Fibroblast of lung (primary cell): ENCODE measurements at regions not wholly inside any gene's neighbourhood (a gene's known extent, or its start where the extent isn't known, plus 50 kb on each side); places are given as distances from the start of the nearest gene placed in this dataset.
"Not testable (repeated sequence)": the region's sequence is repeated elsewhere in the genome, so short reads cannot be mapped to it uniquely, and the experiment has no call there.

Source experiments
- DNase-seq, 2 donors: peaks; one replicate each; pipeline versions ENCODE4 v3.0.0 to v3.0.0-alpha.2; 2010; ENCODE audit warnings: low read depth in 2 of 2
- H2AFZ ChIP-seq: 2 replicates; pipeline ENCODE4 v1.5.1; 2012; ENCODE audit warnings: low read length, control low read depth, inconsistent platforms
- H3K27ac ChIP-seq: 2 replicates; pipeline ENCODE4 v1.5.1; 2011; ENCODE audit warnings: low read length, control low read depth; ENCODE audit not compliant: insufficient read depth
- H3K27me3 ChIP-seq: 2 replicates; pipeline ENCODE4 v1.5.1; 2011; ENCODE audit warnings: mild to moderate bottlenecking, low read length; ENCODE audit not compliant: control insufficient read depth, insufficient read depth
- H3K36me3 ChIP-seq: 2 replicates; pipeline ENCODE4 v1.5.1; 2011; ENCODE audit warnings: low read length; ENCODE audit not compliant: control insufficient read depth, insufficient read depth
- H3K4me1 ChIP-seq: 2 replicates; pipeline ENCODE4 v1.5.1; 2011; ENCODE audit warnings: low read length; ENCODE audit not compliant: control insufficient read depth, insufficient read depth; ENCODE audit errors: extremely low read depth
- H3K4me2 ChIP-seq: 2 replicates; pipeline ENCODE4 v1.5.1; 2011; ENCODE audit warnings: low read length, control low read depth; ENCODE audit not compliant: insufficient read depth; ENCODE audit errors: extremely low read depth
- H3K4me3 ChIP-seq, 4 experiments: fragments of 200-600 bp in 1 of 4; sonication (generic) in 1 of 4; replicated peaks in 1 of 4; 2 replicates each; pipeline ENCODE4 v1.5.1; 2011 to 2016; ENCODE audit warnings: low read length in 4 of 4, low read depth in 3 of 4, mild to moderate bottlenecking in 3 of 4, control low read depth in 2 of 4, inconsistent platforms in 1 of 4, mixed read lengths in 1 of 4; ENCODE audit not compliant: insufficient read depth in 1 of 4; ENCODE audit errors: control extremely low read depth in 1 of 4
- H3K79me2 ChIP-seq: 2 replicates; pipeline ENCODE4 v1.5.1; 2012; ENCODE audit warnings: mild to moderate bottlenecking, low read length, inconsistent platforms; ENCODE audit not compliant: control insufficient read depth, insufficient read depth
- H3K9ac ChIP-seq: 2 replicates; pipeline ENCODE4 v1.5.1; 2011; ENCODE audit warnings: mild to moderate bottlenecking, low read length, control low read depth; ENCODE audit not compliant: insufficient read depth
- H3K9me3 ChIP-seq: 2 replicates; pipeline ENCODE4 v1.5.1; 2012; ENCODE audit warnings: low read depth, low read length; ENCODE audit not compliant: control insufficient read depth, insufficient read depth
- H4K20me1 ChIP-seq: 2 replicates; pipeline ENCODE4 v1.5.1; 2011; ENCODE audit warnings: low read length; ENCODE audit not compliant: control insufficient read depth, insufficient read depth; ENCODE audit errors: extremely low read depth
- CTCF ChIP-seq, 2 donors: IDR thresholded peaks in 1 of 2; conservative IDR thresholded peaks in 1 of 2; 1 replicate in 1 of 2; 2 replicates in 1 of 2; pipeline ENCODE4 v1.5.1; 2011 to 2012; ENCODE audit warnings: low read length in 2 of 2, control low read depth in 1 of 2, inconsistent platforms in 1 of 2, low read depth in 1 of 2, mild to moderate bottlenecking in 1 of 2
- EZH2 ChIP-seq: IDR thresholded peaks from 2 replicates; pipeline ENCODE4 v1.5.1; 2012; ENCODE audit warnings: low read length, control low read depth, mild to moderate bottlenecking; ENCODE audit errors: missing control alignments

DNA sequence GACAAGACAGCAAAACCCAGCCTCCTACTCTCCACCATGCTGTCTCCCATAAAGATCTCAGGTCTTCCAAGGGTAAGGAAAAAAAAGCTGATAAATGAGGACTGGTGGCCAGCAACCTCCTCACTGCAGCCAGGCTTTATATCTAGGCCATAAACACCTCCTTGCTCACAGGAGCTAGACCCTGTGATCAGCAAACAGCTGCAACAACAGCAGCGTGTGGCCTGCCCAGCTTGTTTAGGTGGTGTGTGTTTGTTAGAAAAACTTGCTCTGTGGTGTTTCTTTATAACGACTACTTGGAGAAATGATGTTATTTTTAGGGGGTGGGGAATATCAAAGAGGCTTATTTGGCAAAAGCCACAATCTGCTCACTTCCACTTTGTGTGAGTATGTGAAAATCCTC lies 880.9 kb upstream of the AMELY start:
- Histone ChIP-seq H3K36me3 (no peaks in the 10 kb centered on the region), H2AFZ (no peak overlapping the region), H3K4me3 (no peak overlapping the region), H3K9me3 (no peaks in the 10 kb centered on the region), H3K4me2 (no peak overlapping the region), H3K27ac (no peak overlapping the region), H3K79me2 (no peaks in the 10 kb centered on the region), H4K20me1 (no peaks in the 10 kb centered on the region), H3K4me1 (no peaks in the 10 kb centered on the region), H3K9ac (no peak overlapping the region), H3K27me3 (no peaks in the 10 kb centered on the region)
- TF ChIP-seq CTCF (conservative IDR thresholded peaks at IDR 0.05 in 1 of 2, IDR thresholded peaks at IDR 0.05 in 1 of 2; ENCODE audit: low read depth in 1 of 2, low read length in 2 of 2) (no peak), EZH2 (no peak)
- no peak for DNase-seq

DNA sequence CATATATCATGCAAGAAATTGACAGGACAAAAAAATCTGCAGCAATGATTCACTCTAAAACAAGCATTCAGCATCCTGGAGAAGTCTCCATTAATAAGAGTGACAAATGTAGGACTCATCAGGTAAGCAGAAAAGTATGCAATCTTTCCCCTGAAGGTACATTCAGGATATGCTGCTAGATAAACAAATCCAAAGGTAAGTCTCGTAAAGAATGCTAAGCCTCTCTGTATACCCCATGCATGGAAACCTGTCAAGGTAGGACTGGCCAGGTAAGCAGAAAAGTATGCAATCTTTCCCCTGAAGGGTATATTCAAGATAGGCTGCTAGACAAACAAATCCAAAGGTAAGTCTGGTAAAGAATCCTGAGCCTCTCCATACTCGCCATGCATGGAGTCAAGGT lies 869.9 kb upstream of the AMELY start:
- no peak overlapping the region for H3K9ac ChIP-seq
- H2AFZ ChIP-seq: no peak overlapping the region
- TF ChIP-seq EZH2 (no peak), CTCF (conservative IDR thresholded peaks at IDR 0.05 in 1 of 2, IDR thresholded peaks at IDR 0.05 in 1 of 2; ENCODE audit: low read depth in 1 of 2, low read length in 2 of 2) (no peak)
- no peak overlapping the region for H3K4me2 ChIP-seq
- no peak for DNase-seq
- no peak overlapping the region for H3K4me3 ChIP-seq
- H3K27me3 ChIP-seq: no peaks in the 10 kb centered on the region
- no peaks in the 10 kb centered on the region for H3K4me1 ChIP-seq
- no peaks in the 10 kb centered on the region for H4K20me1 ChIP-seq
- H3K36me3 ChIP-seq: no peaks in the 10 kb centered on the region
- no peak overlapping the region for H3K27ac ChIP-seq
- H3K79me2 ChIP-seq: no peaks in the 10 kb centered on the region
- no peaks in the 10 kb centered on the region for H3K9me3 ChIP-seq

DNA sequence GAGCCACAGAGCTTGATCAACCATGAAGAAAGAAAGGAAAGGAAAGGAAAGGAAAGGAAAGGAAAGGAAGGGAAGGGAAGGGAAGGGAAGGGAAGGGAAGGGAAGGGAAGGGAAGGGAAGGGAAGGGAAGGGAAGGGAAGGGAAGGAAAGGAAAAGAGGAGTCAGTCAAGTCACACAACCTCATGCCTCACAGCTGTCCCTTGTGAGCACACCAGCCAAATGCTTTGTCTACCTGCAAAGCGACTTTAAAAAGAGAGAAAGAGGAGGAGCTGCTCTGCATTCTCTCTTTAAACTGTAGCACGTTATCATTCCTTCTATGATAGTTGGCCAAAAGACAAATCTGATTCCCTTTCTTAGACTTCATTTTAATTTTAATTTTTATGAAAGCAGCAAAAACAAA lies 863.9 kb upstream of the AMELY start:
- H3K4me1 ChIP-seq, H3K36me3 ChIP-seq, H4K20me1 ChIP-seq, H3K79me2 ChIP-seq, H3K4me3 ChIP-seq, H3K4me2 ChIP-seq, DNase-seq, H3K27me3 ChIP-seq, H2AFZ ChIP-seq, H3K9me3 ChIP-seq, H3K27ac ChIP-seq, H3K9ac ChIP-seq: not testable (repeated sequence)

GRCh38 chrY:7771771-7772170 lies 860.2 kb upstream of the AMELY start:
- Histone ChIP-seq H3K9ac (no peak overlapping the region), H3K4me3 (no peak overlapping the region), H4K20me1 (no peaks in the 10 kb centered on the region), H3K4me2 (no peak overlapping the region), H3K36me3 (no peaks in the 10 kb centered on the region), H2AFZ (no peak overlapping the region), H3K27me3 (no peaks in the 10 kb centered on the region), H3K27ac (no peak overlapping the region), H3K4me1 (no peaks in the 10 kb centered on the region), H3K79me2 (no peaks in the 10 kb centered on the region), H3K9me3 (no peaks in the 10 kb centered on the region)
- TF ChIP-seq EZH2 (no peak), CTCF (conservative IDR thresholded peaks at IDR 0.05 in 1 of 2, IDR thresholded peaks at IDR 0.05 in 1 of 2; ENCODE audit: low read depth in 1 of 2, low read length in 2 of 2) (no peak)
- DNase-seq: no peak
